ENCODE measurements at regions not wholly inside any gene's neighbourhood (a gene's known extent, or its start where the extent isn't known, plus 50 kb on each side); places are given as distances from the start of the nearest gene placed in this dataset.

- Histone ChIP-seq H4K20me1 (ENCODE audit: insufficient read depth, low read length) (no peaks in the 10 kb centered on the region), H3K4me3 (replicated peaks in 1 of 3; ENCODE audit: insufficient read depth in 1 of 3, low read depth in 2 of 3, low read length in 3 of 3) (no peak overlapping the region), H3K27ac (ENCODE audit: extremely low read length, insufficient read depth, low read length) (no peak overlapping the region), H3K4me1 (ENCODE audit: insufficient read depth, low read length) (no peaks in the 10 kb centered on the region), H2AFZ (ENCODE audit: low read length) (no peak overlapping the region), H3K79me2 (ENCODE audit: insufficient read depth, low read length) (no peaks in the 10 kb centered on the region), H3K27me3 (ENCODE audit: control insufficient read depth in 1 of 2, insufficient read depth in 2 of 2, low read length in 2 of 2) (peaks cover 1 to 2% of the 10 kb centered on the region in 2 experiments; a peak in 2 of 5 replicates), H3K4me2 (ENCODE audit: low read depth, low read length) (no peak overlapping the region), H3K36me3 (replicated peaks in 1 of 2; ENCODE audit: control insufficient read depth in 1 of 2, insufficient read depth in 2 of 2, low read length in 2 of 2) (no peaks in the 10 kb centered on the region), H3K9me3 (ENCODE audit: low read length) (no peaks in the 10 kb centered on the region), H3K9ac (ENCODE audit: insufficient read depth, low read depth, low read length) (no peak overlapping the region)
- WGBS (ENCODE audit: low lambda C conversion rate): 23% methylated on average over 13 of the region's 17 CpGs
- in situ Hi-C loops (cut with HindIII; ENCODE audit: extremely low pct_ligation_motif_present, low pct_unique_long_range_greater_than_20kb) (loop anchor here (5.0 kb wide), 1 partner anchor 1972 kb away; no protein-coding TSS in a partner anchor), intact Hi-C loops (cut with micrococcal nuclease; ENCODE audit: unreplicated experiment) (no loop called here)
- no peak for FAIRE-seq
- no TSS peak for BruUV-seq (replicated peaks)
- ATAC-seq: no peak
- ChIA-PET CTCF (ENCODE audit: low intra/inter-chr PET ratio, low total read pairs) (no interaction called here), POLR2A (no interaction called here)
- no peak for DNase-seq (ENCODE audit: low spot score)
- no peak for TF ChIP-seq ZNF562 (CRISPR knock-in tag; IDR thresholded peaks at IDR 0.05; ENCODE audit: borderline replicate concordance)
- no peak for TF ChIP-seq ZFP36 (IDR thresholded peaks at IDR 0.05; ENCODE audit: borderline replicate concordance, low read depth, low read length, partially characterized antibody)
- no peak for TF ChIP-seq ZNF430 (CRISPR knock-in tag; IDR thresholded peaks at IDR 0.05)
- TF ChIP-seq HNRNPK (IDR thresholded peaks at IDR 0.05; ENCODE audit: low read depth, low read length, poor library complexity, severe bottlenecking): no peak
- no peak for TF ChIP-seq ZNF407 (CRISPR knock-in tag; IDR thresholded peaks at IDR 0.05; ENCODE audit: not compliant biosample characterization)
- TF ChIP-seq ZNF841 (CRISPR knock-in tag; IDR thresholded peaks at IDR 0.05; ENCODE audit: borderline replicate concordance): no peak
- no peak for TF ChIP-seq FOXP4 (CRISPR knock-in tag; IDR thresholded peaks at IDR 0.05)
- no peak for TF ChIP-seq ZNF446 (CRISPR knock-in tag; IDR thresholded peaks at IDR 0.05)
- no peak for TF ChIP-seq ONECUT2 (CRISPR knock-in tag; IDR thresholded peaks at IDR 0.05)
- no peak for TF ChIP-seq ZNF589 (CRISPR knock-in tag; conservative IDR thresholded peaks at IDR 0.05)
- TF ChIP-seq ZNF33A (CRISPR knock-in tag; IDR thresholded peaks at IDR 0.05; ENCODE audit: borderline replicate concordance): no peak
- no peak for TF ChIP-seq ZNF7 (CRISPR knock-in tag; IDR thresholded peaks at IDR 0.05)
Measured at GRCh38 chr22:47589271-47590250, 827.1 kb downstream of the TBC1D22A start.

Data from HepG2 (cell line).